ENCODE measurements at regions not wholly inside any gene's neighbourhood (a gene's known extent, or its start where the extent isn't known, plus 50 kb on each side); places are given as distances from the start of the nearest gene placed in this dataset.

DNA sequence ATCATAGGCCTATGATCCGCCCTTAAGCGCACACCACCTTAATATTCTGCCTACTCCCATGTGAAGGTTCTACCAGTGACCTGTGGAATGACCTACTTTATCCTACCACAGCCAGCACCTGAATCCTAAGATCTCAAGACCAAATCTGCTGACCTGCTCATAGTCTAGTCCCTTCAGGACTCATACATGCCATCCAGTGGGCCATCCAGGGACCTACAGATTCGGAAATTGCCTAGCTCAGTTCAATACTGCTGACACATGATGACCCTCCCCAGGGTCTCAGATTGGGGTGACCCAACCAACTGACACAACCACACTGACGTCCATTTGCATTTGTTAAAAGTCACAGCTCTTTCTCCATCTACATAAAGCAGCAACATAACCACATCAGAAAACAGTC, 443.8 kb upstream of the ST8SIA4 start (continued):
- TF ChIP-seq, protein P1, sequence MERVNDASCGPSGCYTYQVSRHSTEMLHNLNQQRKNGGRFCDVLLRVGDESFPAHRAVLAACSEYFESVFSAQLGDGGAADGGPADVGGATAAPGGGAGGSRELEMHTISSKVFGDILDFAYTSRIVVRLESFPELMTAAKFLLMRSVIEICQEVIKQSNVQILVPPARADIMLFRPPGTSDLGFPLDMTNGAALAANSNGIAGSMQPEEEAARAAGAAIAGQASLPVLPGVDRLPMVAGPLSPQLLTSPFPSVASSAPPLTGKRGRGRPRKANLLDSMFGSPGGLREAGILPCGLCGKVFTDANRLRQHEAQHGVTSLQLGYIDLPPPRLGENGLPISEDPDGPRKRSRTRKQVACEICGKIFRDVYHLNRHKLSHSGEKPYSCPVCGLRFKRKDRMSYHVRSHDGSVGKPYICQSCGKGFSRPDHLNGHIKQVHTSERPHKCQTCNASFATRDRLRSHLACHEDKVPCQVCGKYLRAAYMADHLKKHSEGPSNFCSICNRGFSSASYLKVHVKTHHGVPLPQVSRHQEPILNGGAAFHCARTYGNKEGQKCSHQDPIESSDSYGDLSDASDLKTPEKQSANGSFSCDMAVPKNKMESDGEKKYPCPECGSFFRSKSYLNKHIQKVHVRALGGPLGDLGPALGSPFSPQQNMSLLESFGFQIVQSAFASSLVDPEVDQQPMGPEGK (CRISPR knock-in tag; IDR thresholded peaks at IDR 0.05; ENCODE audit: borderline replicate concordance), result no peak
- TF ChIP-seq, protein P2, sequence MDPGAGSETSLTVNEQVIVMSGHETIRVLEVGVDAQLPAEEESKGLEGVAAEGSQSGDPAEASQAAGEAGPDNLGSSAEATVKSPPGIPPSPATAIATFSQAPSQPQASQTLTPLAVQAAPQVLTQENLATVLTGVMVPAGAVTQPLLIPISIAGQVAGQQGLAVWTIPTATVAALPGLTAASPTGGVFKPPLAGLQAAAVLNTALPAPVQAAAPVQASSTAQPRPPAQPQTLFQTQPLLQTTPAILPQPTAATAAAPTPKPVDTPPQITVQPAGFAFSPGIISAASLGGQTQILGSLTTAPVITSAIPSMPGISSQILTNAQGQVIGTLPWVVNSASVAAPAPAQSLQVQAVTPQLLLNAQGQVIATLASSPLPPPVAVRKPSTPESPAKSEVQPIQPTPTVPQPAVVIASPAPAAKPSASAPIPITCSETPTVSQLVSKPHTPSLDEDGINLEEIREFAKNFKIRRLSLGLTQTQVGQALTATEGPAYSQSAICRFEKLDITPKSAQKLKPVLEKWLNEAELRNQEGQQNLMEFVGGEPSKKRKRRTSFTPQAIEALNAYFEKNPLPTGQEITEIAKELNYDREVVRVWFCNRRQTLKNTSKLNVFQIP (CRISPR knock-in tag; IDR thresholded peaks at IDR 0.05; ENCODE audit: borderline replicate concordance, low read depth), result no peak

DNA sequence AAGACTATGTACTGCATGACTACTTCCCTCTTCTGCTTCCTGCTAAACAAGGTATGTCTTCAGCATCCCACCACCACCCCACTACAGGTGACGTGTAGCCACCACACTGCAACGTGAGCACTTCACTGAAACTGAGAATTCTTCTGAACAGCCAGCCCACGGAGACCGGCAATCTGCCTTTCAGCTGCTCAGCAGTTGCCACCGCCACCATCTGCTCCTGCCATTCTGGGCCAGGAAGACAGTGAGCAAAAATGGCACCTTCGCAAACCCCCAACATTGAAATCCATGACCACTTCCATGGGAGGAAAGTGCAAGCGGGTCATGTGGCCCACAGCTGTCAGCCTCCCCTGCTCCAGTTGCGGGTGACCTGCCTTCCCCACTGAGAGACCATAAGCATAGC, 443.4 kb upstream of the ST8SIA4 start:
- TF ChIP-seq OSR1 (CRISPR knock-in tag; IDR thresholded peaks at IDR 0.05) (no peak), ZFP3 (CRISPR knock-in tag; IDR thresholded peaks at IDR 0.05) (no peak), ZFP30 (CRISPR knock-in tag; IDR thresholded peaks at IDR 0.05) (no peak), ARNTL (CRISPR knock-in tag; IDR thresholded peaks at IDR 0.05; ENCODE audit: borderline replicate concordance, low read depth) (no peak), SNAI2 (CRISPR knock-in tag; IDR thresholded peaks at IDR 0.05) (no peak), GLIS3 (CRISPR knock-in tag; IDR thresholded peaks at IDR 0.05) (no peak)
- TF ChIP-seq, protein P3, sequence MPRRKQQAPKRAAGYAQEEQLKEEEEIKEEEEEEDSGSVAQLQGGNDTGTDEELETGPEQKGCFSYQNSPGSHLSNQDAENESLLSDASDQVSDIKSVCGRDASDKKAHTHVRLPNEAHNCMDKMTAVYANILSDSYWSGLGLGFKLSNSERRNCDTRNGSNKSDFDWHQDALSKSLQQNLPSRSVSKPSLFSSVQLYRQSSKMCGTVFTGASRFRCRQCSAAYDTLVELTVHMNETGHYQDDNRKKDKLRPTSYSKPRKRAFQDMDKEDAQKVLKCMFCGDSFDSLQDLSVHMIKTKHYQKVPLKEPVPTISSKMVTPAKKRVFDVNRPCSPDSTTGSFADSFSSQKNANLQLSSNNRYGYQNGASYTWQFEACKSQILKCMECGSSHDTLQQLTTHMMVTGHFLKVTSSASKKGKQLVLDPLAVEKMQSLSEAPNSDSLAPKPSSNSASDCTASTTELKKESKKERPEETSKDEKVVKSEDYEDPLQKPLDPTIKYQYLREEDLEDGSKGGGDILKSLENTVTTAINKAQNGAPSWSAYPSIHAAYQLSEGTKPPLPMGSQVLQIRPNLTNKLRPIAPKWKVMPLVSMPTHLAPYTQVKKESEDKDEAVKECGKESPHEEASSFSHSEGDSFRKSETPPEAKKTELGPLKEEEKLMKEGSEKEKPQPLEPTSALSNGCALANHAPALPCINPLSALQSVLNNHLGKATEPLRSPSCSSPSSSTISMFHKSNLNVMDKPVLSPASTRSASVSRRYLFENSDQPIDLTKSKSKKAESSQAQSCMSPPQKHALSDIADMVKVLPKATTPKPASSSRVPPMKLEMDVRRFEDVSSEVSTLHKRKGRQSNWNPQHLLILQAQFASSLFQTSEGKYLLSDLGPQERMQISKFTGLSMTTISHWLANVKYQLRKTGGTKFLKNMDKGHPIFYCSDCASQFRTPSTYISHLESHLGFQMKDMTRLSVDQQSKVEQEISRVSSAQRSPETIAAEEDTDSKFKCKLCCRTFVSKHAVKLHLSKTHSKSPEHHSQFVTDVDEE (CRISPR knock-in tag; IDR thresholded peaks at IDR 0.05), result no peak
- TF ChIP-seq, protein P4, sequence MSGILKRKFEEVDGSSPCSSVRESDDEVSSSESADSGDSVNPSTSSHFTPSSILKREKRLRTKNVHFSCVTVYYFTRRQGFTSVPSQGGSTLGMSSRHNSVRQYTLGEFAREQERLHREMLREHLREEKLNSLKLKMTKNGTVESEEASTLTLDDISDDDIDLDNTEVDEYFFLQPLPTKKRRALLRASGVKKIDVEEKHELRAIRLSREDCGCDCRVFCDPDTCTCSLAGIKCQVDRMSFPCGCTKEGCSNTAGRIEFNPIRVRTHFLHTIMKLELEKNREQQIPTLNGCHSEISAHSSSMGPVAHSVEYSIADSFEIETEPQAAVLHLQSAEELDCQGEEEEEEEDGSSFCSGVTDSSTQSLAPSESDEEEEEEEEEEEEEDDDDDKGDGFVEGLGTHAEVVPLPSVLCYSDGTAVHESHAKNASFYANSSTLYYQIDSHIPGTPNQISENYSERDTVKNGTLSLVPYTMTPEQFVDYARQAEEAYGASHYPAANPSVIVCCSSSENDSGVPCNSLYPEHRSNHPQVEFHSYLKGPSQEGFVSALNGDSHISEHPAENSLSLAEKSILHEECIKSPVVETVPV (CRISPR knock-in tag; IDR thresholded peaks at IDR 0.05), result no peak
- ATAC-seq, result no peak

DNA sequence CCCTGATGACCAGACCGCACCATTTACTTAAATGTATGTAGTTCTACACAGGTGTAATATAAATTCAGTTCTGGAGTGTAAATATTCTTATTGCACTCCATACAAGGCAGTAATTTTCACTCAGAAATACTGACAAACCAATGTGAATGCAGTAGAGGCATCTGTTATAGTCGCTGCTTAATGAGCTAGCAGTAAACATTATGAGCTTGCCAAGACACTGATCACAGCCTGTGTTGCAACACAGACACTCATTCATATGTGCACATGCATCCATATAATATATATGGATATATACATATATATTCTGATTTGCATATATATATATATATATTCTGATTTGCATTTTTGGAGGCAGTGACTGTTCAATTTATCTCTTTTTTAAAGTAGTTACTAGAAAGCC, 435.1 kb upstream of the ST8SIA4 start:
- no peak for ATAC-seq
- TF ChIP-seq BACH2 (CRISPR knock-in tag; IDR thresholded peaks at IDR 0.05; ENCODE audit: borderline replicate concordance) (no peak), TOX (CRISPR knock-in tag; IDR thresholded peaks at IDR 0.05; ENCODE audit: borderline replicate concordance) (no peak), GLIS3 (CRISPR knock-in tag; IDR thresholded peaks at IDR 0.05) (no peak), ZNF8 (CRISPR knock-in tag; IDR thresholded peaks at IDR 0.05) (no peak), ISL1 (CRISPR knock-in tag; IDR thresholded peaks at IDR 0.05) (no peak), TCF4 (CRISPR knock-in tag; IDR thresholded peaks at IDR 0.05; ENCODE audit: borderline replicate concordance) (no peak), ARNTL (CRISPR knock-in tag; IDR thresholded peaks at IDR 0.05; ENCODE audit: borderline replicate concordance, low read depth) (no peak), ZFP30 (CRISPR knock-in tag; IDR thresholded peaks at IDR 0.05) (no peak), ZNF70 (CRISPR knock-in tag; IDR thresholded peaks at IDR 0.05) (no peak), ZC3H10 (CRISPR knock-in tag; IDR thresholded peaks at IDR 0.05) (no peak), OSR1 (CRISPR knock-in tag; IDR thresholded peaks at IDR 0.05) (no peak), ESRRG (CRISPR knock-in tag; IDR thresholded peaks at IDR 0.05) (no peak)
- TF ChIP-seq, protein P2 (CRISPR knock-in tag; IDR thresholded peaks at IDR 0.05; ENCODE audit: borderline replicate concordance, low read depth), result no peak
- TF ChIP-seq, protein P4 (CRISPR knock-in tag; IDR thresholded peaks at IDR 0.05), result no peak
- TF ChIP-seq, protein P3 (CRISPR knock-in tag; IDR thresholded peaks at IDR 0.05), result no peak
- TF ChIP-seq, protein P5, sequence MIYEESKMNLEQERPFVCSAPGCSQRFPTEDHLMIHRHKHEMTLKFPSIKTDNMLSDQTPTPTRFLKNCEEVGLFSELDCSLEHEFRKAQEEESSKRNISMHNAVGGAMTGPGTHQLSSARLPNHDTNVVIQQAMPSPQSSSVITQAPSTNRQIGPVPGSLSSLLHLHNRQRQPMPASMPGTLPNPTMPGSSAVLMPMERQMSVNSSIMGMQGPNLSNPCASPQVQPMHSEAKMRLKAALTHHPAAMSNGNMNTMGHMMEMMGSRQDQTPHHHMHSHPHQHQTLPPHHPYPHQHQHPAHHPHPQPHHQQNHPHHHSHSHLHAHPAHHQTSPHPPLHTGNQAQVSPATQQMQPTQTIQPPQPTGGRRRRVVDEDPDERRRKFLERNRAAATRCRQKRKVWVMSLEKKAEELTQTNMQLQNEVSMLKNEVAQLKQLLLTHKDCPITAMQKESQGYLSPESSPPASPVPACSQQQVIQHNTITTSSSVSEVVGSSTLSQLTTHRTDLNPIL (CRISPR knock-in tag; IDR thresholded peaks at IDR 0.05; ENCODE audit: low read depth), result no peak
